ENCODE measurements at regions not wholly inside any gene's neighbourhood (a gene's known extent, or its start where the extent isn't known, plus 50 kb on each side); places are given as distances from the start of the nearest gene placed in this dataset.

DNA sequence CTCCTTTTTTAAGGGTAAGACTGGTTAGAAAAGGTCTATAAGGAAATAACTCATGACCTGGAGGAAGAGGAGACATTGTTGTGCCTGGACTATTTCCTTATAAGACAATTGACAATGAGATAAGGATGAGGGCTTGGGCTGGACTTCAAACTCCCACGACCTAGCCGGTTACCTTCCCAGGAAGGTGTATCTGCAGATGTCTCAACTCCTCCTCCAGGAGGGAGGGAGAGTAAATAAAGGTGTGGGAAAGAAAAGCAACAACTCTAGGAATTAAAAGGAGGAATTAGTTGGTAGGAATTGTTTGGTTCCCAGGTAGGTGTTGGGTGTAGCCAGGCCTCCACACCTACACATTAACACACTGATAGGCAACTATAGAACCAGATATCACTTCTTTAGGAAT lies 97.8 kb upstream of the TBL1XR1 start (continued):
- no peak for TF ChIP-seq CTBP2 (IDR thresholded peaks at IDR 0.05; ENCODE audit: borderline replicate concordance, insufficient read depth, insufficient read length, low read length)
- no peak for TF ChIP-seq POU5F1 (IDR thresholded peaks at IDR 0.05; ENCODE audit: low read depth, low read length)
- TF ChIP-seq SIX5 (IDR thresholded peaks at IDR 0.05; ENCODE audit: low read depth, low read length): no peak
- TF ChIP-seq, protein P1, sequence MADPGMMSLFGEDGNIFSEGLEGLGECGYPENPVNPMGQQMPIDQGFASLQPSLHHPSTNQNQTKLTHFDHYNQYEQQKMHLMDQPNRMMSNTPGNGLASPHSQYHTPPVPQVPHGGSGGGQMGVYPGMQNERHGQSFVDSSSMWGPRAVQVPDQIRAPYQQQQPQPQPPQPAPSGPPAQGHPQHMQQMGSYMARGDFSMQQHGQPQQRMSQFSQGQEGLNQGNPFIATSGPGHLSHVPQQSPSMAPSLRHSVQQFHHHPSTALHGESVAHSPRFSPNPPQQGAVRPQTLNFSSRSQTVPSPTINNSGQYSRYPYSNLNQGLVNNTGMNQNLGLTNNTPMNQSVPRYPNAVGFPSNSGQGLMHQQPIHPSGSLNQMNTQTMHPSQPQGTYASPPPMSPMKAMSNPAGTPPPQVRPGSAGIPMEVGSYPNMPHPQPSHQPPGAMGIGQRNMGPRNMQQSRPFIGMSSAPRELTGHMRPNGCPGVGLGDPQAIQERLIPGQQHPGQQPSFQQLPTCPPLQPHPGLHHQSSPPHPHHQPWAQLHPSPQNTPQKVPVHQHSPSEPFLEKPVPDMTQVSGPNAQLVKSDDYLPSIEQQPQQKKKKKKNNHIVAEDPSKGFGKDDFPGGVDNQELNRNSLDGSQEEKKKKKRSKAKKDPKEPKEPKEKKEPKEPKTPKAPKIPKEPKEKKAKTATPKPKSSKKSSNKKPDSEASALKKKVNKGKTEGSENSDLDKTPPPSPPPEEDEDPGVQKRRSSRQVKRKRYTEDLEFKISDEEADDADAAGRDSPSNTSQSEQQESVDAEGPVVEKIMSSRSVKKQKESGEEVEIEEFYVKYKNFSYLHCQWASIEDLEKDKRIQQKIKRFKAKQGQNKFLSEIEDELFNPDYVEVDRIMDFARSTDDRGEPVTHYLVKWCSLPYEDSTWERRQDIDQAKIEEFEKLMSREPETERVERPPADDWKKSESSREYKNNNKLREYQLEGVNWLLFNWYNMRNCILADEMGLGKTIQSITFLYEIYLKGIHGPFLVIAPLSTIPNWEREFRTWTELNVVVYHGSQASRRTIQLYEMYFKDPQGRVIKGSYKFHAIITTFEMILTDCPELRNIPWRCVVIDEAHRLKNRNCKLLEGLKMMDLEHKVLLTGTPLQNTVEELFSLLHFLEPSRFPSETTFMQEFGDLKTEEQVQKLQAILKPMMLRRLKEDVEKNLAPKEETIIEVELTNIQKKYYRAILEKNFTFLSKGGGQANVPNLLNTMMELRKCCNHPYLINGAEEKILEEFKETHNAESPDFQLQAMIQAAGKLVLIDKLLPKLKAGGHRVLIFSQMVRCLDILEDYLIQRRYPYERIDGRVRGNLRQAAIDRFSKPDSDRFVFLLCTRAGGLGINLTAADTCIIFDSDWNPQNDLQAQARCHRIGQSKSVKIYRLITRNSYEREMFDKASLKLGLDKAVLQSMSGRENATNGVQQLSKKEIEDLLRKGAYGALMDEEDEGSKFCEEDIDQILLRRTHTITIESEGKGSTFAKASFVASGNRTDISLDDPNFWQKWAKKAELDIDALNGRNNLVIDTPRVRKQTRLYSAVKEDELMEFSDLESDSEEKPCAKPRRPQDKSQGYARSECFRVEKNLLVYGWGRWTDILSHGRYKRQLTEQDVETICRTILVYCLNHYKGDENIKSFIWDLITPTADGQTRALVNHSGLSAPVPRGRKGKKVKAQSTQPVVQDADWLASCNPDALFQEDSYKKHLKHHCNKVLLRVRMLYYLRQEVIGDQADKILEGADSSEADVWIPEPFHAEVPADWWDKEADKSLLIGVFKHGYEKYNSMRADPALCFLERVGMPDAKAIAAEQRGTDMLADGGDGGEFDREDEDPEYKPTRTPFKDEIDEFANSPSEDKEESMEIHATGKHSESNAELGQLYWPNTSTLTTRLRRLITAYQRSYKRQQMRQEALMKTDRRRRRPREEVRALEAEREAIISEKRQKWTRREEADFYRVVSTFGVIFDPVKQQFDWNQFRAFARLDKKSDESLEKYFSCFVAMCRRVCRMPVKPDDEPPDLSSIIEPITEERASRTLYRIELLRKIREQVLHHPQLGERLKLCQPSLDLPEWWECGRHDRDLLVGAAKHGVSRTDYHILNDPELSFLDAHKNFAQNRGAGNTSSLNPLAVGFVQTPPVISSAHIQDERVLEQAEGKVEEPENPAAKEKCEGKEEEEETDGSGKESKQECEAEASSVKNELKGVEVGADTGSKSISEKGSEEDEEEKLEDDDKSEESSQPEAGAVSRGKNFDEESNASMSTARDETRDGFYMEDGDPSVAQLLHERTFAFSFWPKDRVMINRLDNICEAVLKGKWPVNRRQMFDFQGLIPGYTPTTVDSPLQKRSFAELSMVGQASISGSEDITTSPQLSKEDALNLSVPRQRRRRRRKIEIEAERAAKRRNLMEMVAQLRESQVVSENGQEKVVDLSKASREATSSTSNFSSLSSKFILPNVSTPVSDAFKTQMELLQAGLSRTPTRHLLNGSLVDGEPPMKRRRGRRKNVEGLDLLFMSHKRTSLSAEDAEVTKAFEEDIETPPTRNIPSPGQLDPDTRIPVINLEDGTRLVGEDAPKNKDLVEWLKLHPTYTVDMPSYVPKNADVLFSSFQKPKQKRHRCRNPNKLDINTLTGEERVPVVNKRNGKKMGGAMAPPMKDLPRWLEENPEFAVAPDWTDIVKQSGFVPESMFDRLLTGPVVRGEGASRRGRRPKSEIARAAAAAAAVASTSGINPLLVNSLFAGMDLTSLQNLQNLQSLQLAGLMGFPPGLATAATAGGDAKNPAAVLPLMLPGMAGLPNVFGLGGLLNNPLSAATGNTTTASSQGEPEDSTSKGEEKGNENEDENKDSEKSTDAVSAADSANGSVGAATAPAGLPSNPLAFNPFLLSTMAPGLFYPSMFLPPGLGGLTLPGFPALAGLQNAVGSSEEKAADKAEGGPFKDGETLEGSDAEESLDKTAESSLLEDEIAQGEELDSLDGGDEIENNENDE (IDR thresholded peaks at IDR 0.05; ENCODE audit: insufficient replicate concordance, low read length): no peak
